MCF 10A (cell line): ENCODE measurements at regions not wholly inside any gene's neighbourhood (a gene's known extent, or its start where the extent isn't known, plus 50 kb on each side); places are given as distances from the start of the nearest gene placed in this dataset.
"Not testable (repeated sequence)": the region's sequence is repeated elsewhere in the genome, so short reads cannot be mapped to it uniquely, and the experiment has no call there.

Experiments used
- BruUV-seq: library from RNA; stranded (reverse); fragments of 400-500 nt; replicated peaks from 2 replicates; lab custom pipeline; 2021; lab: Mats Ljungman, UMichigan
- CTCF ChIA-PET: fragments of 300-600 bp; sonication (Branson Sonifier 250); formaldehyde crosslinking; extraction: SDS; loops from one replicate; lab custom pipeline; 2021; ENCODE audit warnings: antibody characterized with exemption, inconsistent platforms; lab: Yijun Ruan, JAX
- POLR2A ChIA-PET: fragments of 300-600, 350-650 bp; sonication (Branson Sonifier 250); formaldehyde crosslinking; extraction: SDS; loops from one replicate; lab custom pipeline; 2020; ENCODE audit warnings: antibody characterized with exemption, inconsistent platforms; lab: Yijun Ruan, JAX
- DNase-seq: peaks from one replicate; pipeline ENCODE4 v3.0.0-alpha.2; 2018; ENCODE audit not compliant: unreplicated experiment
- H3K27ac Mint-ChIP-seq: one replicate; pipeline ENCODE4 v1.8.0; 2022; ENCODE audit warnings: mild to moderate bottlenecking, low read depth, mixed read lengths; ENCODE audit not compliant: unreplicated experiment
- H3K27me3 Mint-ChIP-seq: one replicate; pipeline ENCODE4 v1.8.0; 2022; ENCODE audit warnings: mixed read lengths; ENCODE audit not compliant: insufficient read depth, unreplicated experiment
- H3K36me3 Mint-ChIP-seq: one replicate; pipeline ENCODE4 v1.8.0; 2022; ENCODE audit warnings: mild to moderate bottlenecking, moderate library complexity, mixed read lengths; ENCODE audit not compliant: insufficient read depth, unreplicated experiment
- H3K4me1 Mint-ChIP-seq: one replicate; pipeline ENCODE4 v1.8.0; 2022; ENCODE audit warnings: mixed read lengths; ENCODE audit not compliant: insufficient read depth, unreplicated experiment
- H3K4me3 Mint-ChIP-seq: one replicate; pipeline ENCODE4 v1.8.0; 2022; ENCODE audit warnings: mild to moderate bottlenecking, moderate library complexity, mixed read lengths; ENCODE audit not compliant: unreplicated experiment
- H3K9me3 Mint-ChIP-seq: one replicate; pipeline ENCODE4 v1.8.0; 2022; ENCODE audit warnings: mixed read lengths; ENCODE audit not compliant: unreplicated experiment
- intact Hi-C: fragments of 100-400 bp; cut with micrococcal nuclease; formaldehyde crosslinking; loops from 2 replicates; pipeline ENCODE4 v1.14.1; 2022
- TF ChIP-seq, protein P1 (sequence below): fragments of 200-600 bp; IDR thresholded peaks from one replicate; pipeline ENCODE4 v1.8.0; 2022; ENCODE audit warnings: antibody characterized with exemption, mild to moderate bottlenecking; ENCODE audit not compliant: unreplicated experiment

DNA sequence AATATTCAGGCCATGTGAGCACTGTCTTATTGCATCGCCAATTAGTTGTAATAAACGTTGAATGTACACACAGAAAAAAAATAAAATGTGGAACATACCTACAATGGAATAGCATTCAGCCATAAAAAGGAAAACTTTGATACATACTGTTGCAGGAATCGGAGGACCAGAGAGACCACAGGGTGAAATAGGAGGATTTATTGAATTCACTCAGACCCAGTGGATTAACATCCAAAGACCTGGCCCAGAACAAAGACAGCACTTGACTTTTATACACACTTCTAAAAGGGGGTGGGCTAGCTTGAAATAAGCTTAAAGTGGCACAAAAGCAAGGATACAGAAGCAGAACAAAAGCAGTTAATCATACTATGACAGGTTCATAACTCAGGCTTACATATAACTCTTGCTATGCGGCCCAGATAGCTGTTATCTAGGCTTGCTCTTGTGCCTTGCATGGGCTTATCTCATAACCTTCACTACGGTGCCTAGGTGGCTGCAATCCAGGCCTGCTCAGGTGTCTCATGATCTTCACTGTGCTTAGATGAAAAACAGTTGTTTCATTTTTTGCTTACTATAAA lies 292.2 kb upstream of the TAC1 start:
- H3K27me3 Mint-ChIP-seq: peaks cover 12% of the 10 kb centered on the region
- CTCF ChIA-PET: no interaction called here
- peaks cover 22% of the 10 kb centered on the region for H3K9me3 Mint-ChIP-seq
- POLR2A ChIA-PET: no interaction called here
- no peaks in the 10 kb centered on the region for H3K4me1 Mint-ChIP-seq
- no peak overlapping the region for H3K27ac Mint-ChIP-seq
- H3K4me3 Mint-ChIP-seq: no peak overlapping the region
- intact Hi-C loops: no loop called here
- no peak for DNase-seq
- no TSS peak for BruUV-seq
- TF ChIP-seq, protein P1, sequence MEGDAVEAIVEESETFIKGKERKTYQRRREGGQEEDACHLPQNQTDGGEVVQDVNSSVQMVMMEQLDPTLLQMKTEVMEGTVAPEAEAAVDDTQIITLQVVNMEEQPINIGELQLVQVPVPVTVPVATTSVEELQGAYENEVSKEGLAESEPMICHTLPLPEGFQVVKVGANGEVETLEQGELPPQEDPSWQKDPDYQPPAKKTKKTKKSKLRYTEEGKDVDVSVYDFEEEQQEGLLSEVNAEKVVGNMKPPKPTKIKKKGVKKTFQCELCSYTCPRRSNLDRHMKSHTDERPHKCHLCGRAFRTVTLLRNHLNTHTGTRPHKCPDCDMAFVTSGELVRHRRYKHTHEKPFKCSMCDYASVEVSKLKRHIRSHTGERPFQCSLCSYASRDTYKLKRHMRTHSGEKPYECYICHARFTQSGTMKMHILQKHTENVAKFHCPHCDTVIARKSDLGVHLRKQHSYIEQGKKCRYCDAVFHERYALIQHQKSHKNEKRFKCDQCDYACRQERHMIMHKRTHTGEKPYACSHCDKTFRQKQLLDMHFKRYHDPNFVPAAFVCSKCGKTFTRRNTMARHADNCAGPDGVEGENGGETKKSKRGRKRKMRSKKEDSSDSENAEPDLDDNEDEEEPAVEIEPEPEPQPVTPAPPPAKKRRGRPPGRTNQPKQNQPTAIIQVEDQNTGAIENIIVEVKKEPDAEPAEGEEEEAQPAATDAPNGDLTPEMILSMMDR: no peak
- H3K36me3 Mint-ChIP-seq: no peaks in the 10 kb centered on the region

DNA sequence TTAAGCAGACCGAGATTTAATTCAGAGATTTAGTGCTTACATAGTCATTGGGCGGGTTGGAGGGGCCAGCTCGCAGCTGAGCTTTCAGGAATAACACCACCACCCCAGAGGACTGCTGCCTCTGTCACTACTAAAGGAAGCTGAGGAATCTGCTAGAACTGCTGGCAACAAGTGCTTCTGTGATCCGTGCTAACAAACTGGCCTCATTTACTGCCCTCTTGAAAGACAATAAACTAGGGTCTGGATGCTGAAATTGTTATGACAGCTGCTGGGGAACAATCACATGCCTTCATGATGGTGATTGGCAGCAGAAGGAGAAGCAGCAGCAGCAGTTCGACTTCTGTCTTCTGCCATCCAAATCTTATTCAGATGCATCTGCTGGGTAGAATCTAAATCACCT lies 285.5 kb upstream of the TAC1 start:
- Mint-ChIP-seq H3K4me3 (no peak overlapping the region), H3K27ac (no peak overlapping the region), H3K36me3 (no peaks in the 10 kb centered on the region), H3K9me3 (peaks cover 12% of the 10 kb centered on the region), H3K4me1 (no peaks in the 10 kb centered on the region), H3K27me3 (no peaks in the 10 kb centered on the region)
- no peak for DNase-seq
- BruUV-seq: no TSS peak
- POLR2A ChIA-PET: no interaction called here
- TF ChIP-seq, protein P1: no peak
- intact Hi-C loops: no loop called here
- CTCF ChIA-PET: interaction anchor here (0.7 kb wide), 1 partner anchor 268 kb away, joined by 3 read pairs; no protein-coding TSS in a partner anchor

DNA sequence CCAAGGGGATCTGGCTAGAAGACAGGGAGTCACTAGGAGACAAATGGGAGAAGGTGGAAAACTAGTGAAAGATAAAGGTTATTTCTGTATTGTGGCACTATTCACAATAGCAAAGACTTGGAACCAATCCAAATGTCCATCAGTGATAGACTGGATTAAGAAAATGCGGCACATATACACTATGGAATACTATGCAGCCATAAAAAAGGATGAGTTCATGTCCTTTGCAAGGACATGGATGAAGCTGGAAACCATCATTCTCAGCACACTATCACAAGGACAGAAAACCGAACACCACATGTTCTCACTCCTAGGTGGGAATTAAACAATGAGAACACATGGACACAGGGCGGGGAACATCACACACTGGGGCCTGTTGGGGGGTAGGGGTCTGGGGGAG lies 282.4 kb upstream of the TAC1 start:
- H3K27me3 Mint-ChIP-seq, intact Hi-C loops, DNase-seq, H3K9me3 Mint-ChIP-seq, H3K36me3 Mint-ChIP-seq, H3K27ac Mint-ChIP-seq, POLR2A ChIA-PET, H3K4me1 Mint-ChIP-seq, CTCF ChIA-PET, BruUV-seq, H3K4me3 Mint-ChIP-seq: not testable (repeated sequence)

DNA sequence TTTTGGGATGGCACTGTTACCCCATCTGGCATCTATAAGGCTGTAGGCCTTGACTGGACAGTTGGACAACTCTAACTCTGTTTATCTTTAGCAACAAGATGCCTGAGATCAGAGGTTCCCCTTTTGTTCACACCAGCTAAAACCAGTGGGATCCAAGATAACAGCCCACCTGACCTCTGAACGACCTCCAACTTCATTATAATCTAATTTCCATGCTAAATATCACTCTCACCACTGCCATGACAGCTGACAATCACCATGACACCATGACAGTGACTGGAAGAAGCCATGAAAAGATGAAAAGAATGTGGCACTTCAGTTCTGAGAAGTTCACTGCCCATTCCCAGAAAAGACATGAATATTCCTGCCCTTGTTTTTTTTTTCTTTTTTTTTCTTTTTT lies 281.4 kb upstream of the TAC1 start:
- intact Hi-C loops: no loop called here
- H3K4me1 Mint-ChIP-seq: no peaks in the 10 kb centered on the region
- CTCF ChIA-PET: no interaction called here
- no peaks in the 10 kb centered on the region for H3K27me3 Mint-ChIP-seq
- no peak for DNase-seq
- peaks cover 7% of the 10 kb centered on the region for H3K9me3 Mint-ChIP-seq
- TF ChIP-seq, protein P1: no peak
- no peak overlapping the region for H3K4me3 Mint-ChIP-seq
- no TSS peak for BruUV-seq
- H3K27ac Mint-ChIP-seq: no peak overlapping the region
- H3K36me3 Mint-ChIP-seq: no peaks in the 10 kb centered on the region
- POLR2A ChIA-PET: no interaction called here
